ENCODE measurements at regions not wholly inside any gene's neighbourhood (a gene's known extent, or its start where the extent isn't known, plus 50 kb on each side); places are given as distances from the start of the nearest gene placed in this dataset.

DNA sequence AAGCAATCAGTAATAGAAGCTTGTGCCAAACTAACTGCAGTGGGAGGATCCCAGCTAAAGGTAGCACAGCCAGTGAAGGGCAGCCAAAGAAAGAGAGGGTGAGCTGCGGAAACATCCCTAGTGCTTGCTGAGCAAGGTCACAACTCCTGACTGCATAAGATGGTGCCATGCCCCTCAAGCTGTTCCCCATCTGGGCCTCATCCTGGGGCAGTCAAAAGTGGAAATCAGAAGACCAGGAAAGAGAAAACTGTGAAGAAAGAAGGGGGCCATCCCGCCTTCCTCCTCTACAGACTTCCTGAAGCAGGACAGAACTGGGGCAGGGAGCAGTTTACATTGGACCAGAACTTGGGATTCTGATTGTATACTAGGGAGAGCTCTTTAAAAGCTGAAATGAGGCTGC, 159.2 kb downstream of the TNFSF13B start:
- TF ChIP-seq CTCF (IDR thresholded peaks at IDR 0.05): no peak
- no peak for TF ChIP-seq EP300 (IDR thresholded peaks at IDR 0.05)
